Ramos (cell line): ENCODE measurements at regions not wholly inside any gene's neighbourhood (a gene's known extent, or its start where the extent isn't known, plus 50 kb on each side); places are given as distances from the start of the nearest gene placed in this dataset.

Source experiments
- in situ Hi-C: fragments of 300-500 bp; cut with MboI; formaldehyde crosslinking; loops from one replicate; pipeline ENCODE4 v1.14.3; 2022; ENCODE audit warnings: low sequenced_read_pairs; ENCODE audit not compliant: unreplicated experiment

DNA sequence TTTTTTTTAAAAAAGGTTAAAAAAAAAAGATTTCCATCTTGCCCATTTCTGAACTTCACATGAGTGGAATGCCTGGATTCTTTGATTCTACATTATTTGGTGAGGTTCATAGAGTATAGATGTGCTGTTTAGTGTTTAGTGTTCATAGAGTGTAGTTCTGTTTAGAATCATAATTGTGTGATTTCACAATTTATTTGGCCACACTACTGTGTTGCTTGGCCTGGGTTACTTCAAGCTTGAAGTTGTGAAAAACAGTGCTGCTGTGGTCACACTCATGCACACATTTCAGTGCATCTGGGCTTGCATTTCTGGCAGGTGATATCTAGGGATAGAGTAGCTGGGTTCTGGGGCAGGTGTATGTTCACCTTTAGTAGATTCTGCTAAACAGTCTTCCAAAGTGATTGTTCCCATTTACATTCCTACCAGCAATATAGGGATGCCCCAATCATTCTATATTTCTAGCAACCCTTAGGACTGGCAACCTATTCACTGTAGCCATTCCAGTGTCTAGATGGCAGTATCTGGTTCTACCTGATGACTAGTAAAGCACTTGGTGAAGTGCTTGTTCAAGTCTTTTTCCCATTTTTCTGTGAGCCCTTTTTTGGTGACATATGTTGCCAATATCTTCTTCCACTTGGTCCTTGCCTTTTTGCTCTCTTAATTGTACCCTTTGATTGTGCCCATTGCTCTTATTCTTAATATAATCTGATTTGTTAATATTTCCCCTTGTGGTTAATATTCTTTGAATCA is 50.6 kb upstream of the RBFOX3 start:
- in situ Hi-C loops, result no loop called here
